Suprapubic skin (tissue), 4 donors: ENCODE measurements at regions not wholly inside any gene's neighbourhood (a gene's known extent, or its start where the extent isn't known, plus 50 kb on each side); places are given as distances from the start of the nearest gene placed in this dataset.
"Not testable (repeated sequence)": the region's sequence is repeated elsewhere in the genome, so short reads cannot be mapped to it uniquely, and the experiment has no call there.

ENCODE experiments used
- DNase-seq, 2 donors: peaks; one replicate each; pipeline ENCODE4 v3.0.0-alpha.2; 2019; ENCODE audit warnings: low spot score in 2 of 2
- H3K27ac ChIP-seq: fragments of 200-600 bp; sonication (generic); one replicate; pipeline ENCODE4 v1.5.1; 2019
- H3K27me3 ChIP-seq: fragments of 200-600 bp; sonication (generic); one replicate; pipeline ENCODE4 v1.5.1; 2019
- H3K36me3 ChIP-seq: fragments of 200-600 bp; sonication (generic); one replicate; pipeline ENCODE4 v1.5.1; 2019
- H3K4me1 ChIP-seq: fragments of 200-600 bp; sonication (generic); one replicate; pipeline ENCODE4 v1.5.1; 2019
- H3K4me3 ChIP-seq: fragments of 200-600 bp; sonication (generic); one replicate; pipeline ENCODE4 v1.5.1; 2019; ENCODE audit warnings: mild to moderate bottlenecking
- H3K9me3 ChIP-seq: fragments of 200-600 bp; sonication (generic); one replicate; pipeline ENCODE4 v1.5.1; 2019
- CTCF ChIP-seq, 2 donors: fragments of 200-600 bp in 1 of 2; fragments of 450-650 bp in 1 of 2; sonication (generic) in 1 of 2; IDR thresholded peaks; one replicate each; pipeline ENCODE4 v1.5.1; 2016 to 2019; ENCODE audit warnings: antibody characterized with exemption in 2 of 2, mild to moderate bottlenecking in 1 of 2, moderate library complexity in 1 of 2
- EP300 ChIP-seq: sonication (generic); formaldehyde crosslinking; IDR thresholded peaks from one replicate; pipeline ENCODE4 v1.6.1; 2017; ENCODE audit warnings: antibody characterized with exemption
- POLR2A ChIP-seq, 2 donors: fragments of 450-650 bp; IDR thresholded peaks; one replicate each; pipeline ENCODE4 v1.6.1; 2017; ENCODE audit warnings: antibody characterized with exemption in 2 of 2, mild to moderate bottlenecking in 2 of 2, moderate library complexity in 2 of 2
- POLR2AphosphoS5 ChIP-seq, 3 donors: sonication (generic); formaldehyde crosslinking; IDR thresholded peaks; one replicate each; pipeline ENCODE4 v1.6.1; 2017; ENCODE audit warnings: antibody characterized with exemption in 3 of 3
- WGBS: methylation state at CpG from one replicate; pipeline ENCODE4 v1.1.5; 2018; 5-methylcytosine and 5-hydroxymethylcytosine counted together

- Histone ChIP-seq H3K36me3 (no peaks in the 10 kb centered on the region), H3K27me3 (no peaks in the 10 kb centered on the region), H3K4me3 (no peak overlapping the region), H3K9me3 (no peaks in the 10 kb centered on the region), H3K4me1 (no peaks in the 10 kb centered on the region), H3K27ac (no peak overlapping the region)
- WGBS, result 76% methylated on average over 4 of the region's 4 CpGs
- TF ChIP-seq EP300 (no peak), CTCF (IDR thresholded peaks at IDR 0.05) (no peak), POLR2A (IDR thresholded peaks at IDR 0.05) (no peak), POLR2AphosphoS5 (IDR thresholded peaks at IDR 0.05) (no peak)
- DNase-seq, result no peak
Observed at GRCh38 chr12:105888696-105889095, 250.1 kb downstream of the NUAK1 start.

- TF ChIP-seq POLR2A (IDR thresholded peaks at IDR 0.05) (no peak), EP300 (no peak), POLR2AphosphoS5 (IDR thresholded peaks at IDR 0.05) (no peak), CTCF (IDR thresholded peaks at IDR 0.05) (no peak)
- Histone ChIP-seq H3K4me3 (no peak overlapping the region), H3K27me3 (no peaks in the 10 kb centered on the region), H3K9me3 (no peaks in the 10 kb centered on the region), H3K36me3 (no peaks in the 10 kb centered on the region), H3K27ac (no peak overlapping the region), H3K4me1 (peaks cover 14% of the 10 kb centered on the region)
- WGBS, result 88% methylated on average over 4 of the region's 4 CpGs
- no peak for DNase-seq
Observed at GRCh38 chr12:105892362-105892910, 246.3 kb downstream of the NUAK1 start.

GRCh38 chr12:105895197-105895832 is 243.4 kb downstream of the NUAK1 start:
- peaks cover 33% of the 10 kb centered on the region for H3K4me1 ChIP-seq
- H3K9me3 ChIP-seq, H3K4me3 ChIP-seq, H3K27me3 ChIP-seq, H3K36me3 ChIP-seq, DNase-seq: not testable (repeated sequence)
- WGBS, result 83% methylated on average over 10 of the region's 10 CpGs
- peak overlapping the region; percentile 67 for H3K27ac ChIP-seq

- Histone ChIP-seq H3K4me3 (no peak overlapping the region), H3K36me3 (no peaks in the 10 kb centered on the region), H3K4me1 (peaks cover 37% of the 10 kb centered on the region), H3K27ac (peak overlapping the region; percentile 42), H3K9me3 (no peaks in the 10 kb centered on the region), H3K27me3 (no peaks in the 10 kb centered on the region)
- TF ChIP-seq CTCF (IDR thresholded peaks at IDR 0.05) (no peak), POLR2AphosphoS5 (IDR thresholded peaks at IDR 0.05) (no peak)
- DNase-seq, result no peak
- WGBS, result 67% methylated on average over 1 of the region's 1 CpG
Observed at GRCh38 chr12:105897311-105897725, 241.4 kb downstream of the NUAK1 start.

GRCh38 chr12:105898271-105898670 is 240.5 kb downstream of the NUAK1 start:
- peaks cover 37% of the 10 kb centered on the region for H3K4me1 ChIP-seq
- H3K27ac ChIP-seq, DNase-seq, H3K36me3 ChIP-seq, H3K9me3 ChIP-seq, H3K27me3 ChIP-seq, H3K4me3 ChIP-seq: not testable (repeated sequence)
- WGBS, result 80% methylated on average over 6 of the region's 6 CpGs

- 71% methylated on average over 5 of the region's 5 CpGs for WGBS
- Histone ChIP-seq H3K27ac (no peak overlapping the region), H3K27me3 (no peaks in the 10 kb centered on the region), H3K36me3 (no peaks in the 10 kb centered on the region), H3K4me1 (peaks cover 37% of the 10 kb centered on the region), H3K4me3 (no peak overlapping the region), H3K9me3 (no peaks in the 10 kb centered on the region)
- TF ChIP-seq EP300 (no peak), POLR2AphosphoS5 (IDR thresholded peaks at IDR 0.05) (no peak), POLR2A (IDR thresholded peaks at IDR 0.05) (no peak), CTCF (IDR thresholded peaks at IDR 0.05) (no peak)
- DNase-seq, result no peak
Observed at GRCh38 chr12:105899589-105899988, 239.2 kb downstream of the NUAK1 start.
